Type B pancreatic cell (in vitro differentiated cells): ENCODE measurements at regions not wholly inside any gene's neighbourhood (a gene's known extent, or its start where the extent isn't known, plus 50 kb on each side); places are given as distances from the start of the nearest gene placed in this dataset.

Source experiments
- DNase-seq: peaks from one replicate; pipeline ENCODE4 v3.0.0; 2021; ENCODE audit warnings: mixed read lengths; ENCODE audit not compliant: unreplicated experiment; ENCODE audit errors: extremely low spot score
- H3K27ac Mint-ChIP-seq: 2 replicates; pipeline ENCODE4 v1.8.0; 2021; ENCODE audit warnings: mild to moderate bottlenecking, mixed read lengths
- H3K27me3 Mint-ChIP-seq: 2 replicates; pipeline ENCODE4 v1.8.0; 2021; ENCODE audit warnings: mixed read lengths
- H3K36me3 Mint-ChIP-seq: 2 replicates; pipeline ENCODE4 v1.8.0; 2021; ENCODE audit warnings: mixed read lengths
- H3K4me1 Mint-ChIP-seq: one replicate; pipeline ENCODE4 v1.8.0; 2021; ENCODE audit warnings: mixed read lengths; ENCODE audit not compliant: unreplicated experiment
- H3K4me3 Mint-ChIP-seq: 2 replicates; pipeline ENCODE4 v1.8.0; 2021; ENCODE audit warnings: mild to moderate bottlenecking, mixed read lengths
- H3K9me3 Mint-ChIP-seq: 2 replicates; pipeline ENCODE4 v1.8.0; 2021; ENCODE audit warnings: mixed read lengths
- TF ChIP-seq, protein P1 (sequence below): fragments of 200-600 bp; sonication (generic); conservative IDR thresholded peaks from 2 replicates; pipeline ENCODE4 v1.5.0; 2021; ENCODE audit warnings: antibody characterized with exemption, mild to moderate bottlenecking

DNA sequence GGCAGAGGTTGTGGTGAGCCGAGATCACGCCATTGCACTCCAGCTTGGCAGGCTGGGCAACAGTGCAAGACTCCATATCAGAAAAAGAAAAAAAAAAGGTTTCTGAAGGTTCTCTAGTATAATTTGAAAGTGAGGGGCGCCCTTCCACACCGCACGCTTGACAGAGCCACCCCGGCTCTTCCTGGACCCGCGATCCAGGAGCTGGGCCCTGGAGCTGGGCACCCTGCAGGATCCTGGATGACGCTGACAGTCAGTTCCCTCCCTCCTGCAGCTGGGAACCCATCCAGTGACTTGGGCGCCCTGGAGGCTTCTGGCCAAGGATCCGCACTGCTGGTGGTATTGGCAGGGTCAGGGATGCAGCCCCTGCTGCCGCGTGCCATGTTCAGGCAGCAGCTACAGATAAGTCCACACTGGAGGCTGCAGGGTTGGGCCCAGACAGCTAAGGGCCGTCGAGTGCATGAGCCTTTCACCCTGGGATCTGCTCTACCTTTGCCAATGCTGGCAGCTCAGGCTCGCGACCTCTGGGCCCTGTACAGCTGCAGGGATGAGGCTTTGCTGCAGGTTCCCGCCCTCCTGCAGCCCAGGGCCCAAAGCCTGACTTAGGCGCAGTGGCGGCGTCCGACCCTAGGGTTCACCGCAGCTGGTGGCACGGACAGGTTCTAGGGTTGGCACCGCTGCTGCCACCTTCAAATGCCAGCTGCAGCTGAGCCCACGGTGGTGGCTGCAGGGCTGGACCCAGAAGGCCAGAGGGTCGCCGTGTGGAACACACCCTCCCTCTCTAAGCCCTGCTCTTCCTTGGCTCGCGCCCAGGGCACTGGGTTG lies 110.2 kb downstream of the OR13A1 start:
- H3K4me1 Mint-ChIP-seq, result no peaks in the 10 kb centered on the region
- DNase-seq, result no peak
- H3K27ac Mint-ChIP-seq, result no peak overlapping the region
- TF ChIP-seq, protein P1, sequence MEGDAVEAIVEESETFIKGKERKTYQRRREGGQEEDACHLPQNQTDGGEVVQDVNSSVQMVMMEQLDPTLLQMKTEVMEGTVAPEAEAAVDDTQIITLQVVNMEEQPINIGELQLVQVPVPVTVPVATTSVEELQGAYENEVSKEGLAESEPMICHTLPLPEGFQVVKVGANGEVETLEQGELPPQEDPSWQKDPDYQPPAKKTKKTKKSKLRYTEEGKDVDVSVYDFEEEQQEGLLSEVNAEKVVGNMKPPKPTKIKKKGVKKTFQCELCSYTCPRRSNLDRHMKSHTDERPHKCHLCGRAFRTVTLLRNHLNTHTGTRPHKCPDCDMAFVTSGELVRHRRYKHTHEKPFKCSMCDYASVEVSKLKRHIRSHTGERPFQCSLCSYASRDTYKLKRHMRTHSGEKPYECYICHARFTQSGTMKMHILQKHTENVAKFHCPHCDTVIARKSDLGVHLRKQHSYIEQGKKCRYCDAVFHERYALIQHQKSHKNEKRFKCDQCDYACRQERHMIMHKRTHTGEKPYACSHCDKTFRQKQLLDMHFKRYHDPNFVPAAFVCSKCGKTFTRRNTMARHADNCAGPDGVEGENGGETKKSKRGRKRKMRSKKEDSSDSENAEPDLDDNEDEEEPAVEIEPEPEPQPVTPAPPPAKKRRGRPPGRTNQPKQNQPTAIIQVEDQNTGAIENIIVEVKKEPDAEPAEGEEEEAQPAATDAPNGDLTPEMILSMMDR, result no peak
- H3K27me3 Mint-ChIP-seq, result peaks cover 3% of the 10 kb centered on the region
- H3K4me3 Mint-ChIP-seq, result no peak overlapping the region
- no peaks in the 10 kb centered on the region for H3K36me3 Mint-ChIP-seq
- no peaks in the 10 kb centered on the region for H3K9me3 Mint-ChIP-seq

DNA sequence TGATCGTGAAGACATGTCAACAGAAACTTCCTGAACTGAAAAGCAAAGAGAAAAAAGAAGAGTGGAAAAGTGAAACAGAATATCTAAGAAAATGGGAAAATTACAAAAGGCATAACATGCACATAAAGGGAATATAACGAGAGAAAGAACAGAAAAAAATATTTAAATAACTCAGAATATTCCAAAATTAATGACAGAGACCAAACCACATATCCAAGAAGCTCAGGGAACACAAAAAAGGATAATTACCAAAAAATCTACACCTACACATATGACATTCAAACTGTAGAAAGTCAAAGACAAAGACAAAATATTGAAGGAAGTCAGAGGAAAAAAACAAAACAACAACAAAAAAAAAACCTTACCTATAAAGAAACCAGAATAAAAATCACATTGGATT lies 105.5 kb downstream of the OR13A1 start:
- no peaks in the 10 kb centered on the region for H3K9me3 Mint-ChIP-seq
- H3K4me3 Mint-ChIP-seq, result no peak overlapping the region
- TF ChIP-seq, protein P1, result no peak
- DNase-seq, result no peak
- peaks cover 7% of the 10 kb centered on the region for H3K27me3 Mint-ChIP-seq
- H3K27ac Mint-ChIP-seq, result no peak overlapping the region
- H3K36me3 Mint-ChIP-seq, result no peaks in the 10 kb centered on the region
- no peaks in the 10 kb centered on the region for H3K4me1 Mint-ChIP-seq

GRCh38 chr10:45211576-45211975 lies 103.8 kb downstream of the OR13A1 start:
- no peak for DNase-seq
- Mint-ChIP-seq H3K4me1 (no peaks in the 10 kb centered on the region), H3K27ac (no peak overlapping the region)

GRCh38 chr10:45219416-45219815 lies 96.0 kb downstream of the OR13A1 start:
- H3K27me3 Mint-ChIP-seq, result peaks cover 8% of the 10 kb centered on the region
- no peak for DNase-seq
- H3K36me3 Mint-ChIP-seq, result no peaks in the 10 kb centered on the region
- TF ChIP-seq, protein P1, result no peak
- H3K27ac Mint-ChIP-seq, result no peak overlapping the region
- no peaks in the 10 kb centered on the region for H3K9me3 Mint-ChIP-seq
- no peak overlapping the region for H3K4me3 Mint-ChIP-seq
- H3K4me1 Mint-ChIP-seq, result no peaks in the 10 kb centered on the region

More at GRCh38 chr10:45211576-45211975, 103.8 kb downstream of the OR13A1 start:
- Mint-ChIP-seq H3K4me3 (no peak overlapping the region), H3K9me3 (no peaks in the 10 kb centered on the region), H3K27me3 (peaks cover 7% of the 10 kb centered on the region), H3K36me3 (no peaks in the 10 kb centered on the region)
- TF ChIP-seq, protein P1, result no peak

- TF ChIP-seq, protein P1, result no peak
- DNase-seq, result no peak
- Mint-ChIP-seq H3K4me3 (no peak overlapping the region), H3K4me1 (no peaks in the 10 kb centered on the region), H3K9me3 (no peaks in the 10 kb centered on the region), H3K36me3 (no peaks in the 10 kb centered on the region), H3K27me3 (peaks cover 11% of the 10 kb centered on the region), H3K27ac (no peak overlapping the region)
These were observed 94.5 kb downstream of the OR13A1 start for GRCh38 chr10:45220931-45221330.
